GM19043 (cell line): ENCODE measurements at regions not wholly inside any gene's neighbourhood (a gene's known extent, or its start where the extent isn't known, plus 50 kb on each side); places are given as distances from the start of the nearest gene placed in this dataset.
"Not testable (repeated sequence)": the region's sequence is repeated elsewhere in the genome, so short reads cannot be mapped to it uniquely, and the experiment has no call there.

Source experiments
- ATAC-seq: cut with Tn5 transposase; IDR thresholded peaks from one replicate; pipeline ENCODE4 v1.9.1; 2021; ENCODE audit warnings: low read depth; ENCODE audit not compliant: unreplicated experiment

DNA sequence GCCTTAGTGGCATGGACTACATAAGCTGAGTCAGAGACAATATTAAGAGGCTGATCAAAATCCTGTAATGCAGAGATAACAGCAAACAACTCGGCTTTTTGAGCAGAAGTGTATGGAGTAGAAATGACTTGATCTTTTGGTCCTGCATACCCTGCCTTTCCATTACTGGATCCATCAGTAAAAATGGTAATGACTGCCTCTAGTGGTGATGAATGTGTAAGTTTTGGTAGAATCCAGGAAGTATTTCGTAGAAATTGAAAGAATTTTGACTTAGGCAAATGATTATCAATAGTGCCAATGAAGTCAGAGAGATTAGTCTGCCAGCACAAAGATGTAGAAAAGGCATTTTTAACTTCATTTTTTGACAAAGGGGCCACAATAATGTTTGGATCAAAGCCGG is 146.4 kb upstream of the API5 start:
- ATAC-seq: not testable (repeated sequence)

GRCh38 chr11:43168241-43168640 is 143.6 kb upstream of the API5 start:
- not testable (repeated sequence) for ATAC-seq

- ATAC-seq: no peak
Measured at GRCh38 chr11:43172477-43172876, 139.3 kb upstream of the API5 start.

DNA sequence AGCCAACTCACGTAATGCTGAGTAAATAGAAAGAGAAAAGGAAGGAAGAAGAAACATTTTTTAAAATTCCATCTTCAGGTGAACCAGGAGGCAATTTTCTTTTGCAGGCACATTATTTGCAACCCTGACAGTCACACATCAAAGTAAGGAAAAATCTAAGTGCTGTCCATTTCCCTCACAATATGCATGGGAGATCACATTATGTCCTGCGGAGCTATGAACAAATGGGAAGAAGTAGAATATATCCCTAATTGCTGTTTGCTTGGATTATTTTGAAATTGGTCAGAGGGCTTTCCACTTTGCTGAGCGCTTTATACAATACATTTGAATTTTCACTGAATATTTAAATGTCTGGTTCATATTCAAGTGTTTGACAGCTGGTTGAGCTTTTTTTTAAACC is 133.8 kb upstream of the API5 start:
- ATAC-seq: no peak

DNA sequence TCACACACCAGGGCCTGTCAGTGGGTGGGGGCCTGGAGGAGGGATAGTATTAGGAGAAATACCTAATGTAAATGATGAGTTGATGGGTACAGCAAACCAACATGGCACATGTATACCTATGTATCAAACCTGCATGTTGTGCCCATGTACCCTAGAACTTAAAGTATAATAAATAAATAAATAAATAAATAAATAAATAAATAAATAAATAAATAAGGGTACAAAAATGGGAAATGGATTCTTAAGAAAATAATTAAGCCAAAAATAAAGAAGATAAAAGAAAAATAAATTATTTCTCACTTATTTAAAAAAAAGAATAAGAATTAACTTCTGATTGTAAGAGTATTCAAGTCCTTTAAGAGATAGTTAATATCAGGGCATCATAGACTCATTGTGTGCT is 117.3 kb upstream of the API5 start:
- ATAC-seq: not testable (repeated sequence)

DNA sequence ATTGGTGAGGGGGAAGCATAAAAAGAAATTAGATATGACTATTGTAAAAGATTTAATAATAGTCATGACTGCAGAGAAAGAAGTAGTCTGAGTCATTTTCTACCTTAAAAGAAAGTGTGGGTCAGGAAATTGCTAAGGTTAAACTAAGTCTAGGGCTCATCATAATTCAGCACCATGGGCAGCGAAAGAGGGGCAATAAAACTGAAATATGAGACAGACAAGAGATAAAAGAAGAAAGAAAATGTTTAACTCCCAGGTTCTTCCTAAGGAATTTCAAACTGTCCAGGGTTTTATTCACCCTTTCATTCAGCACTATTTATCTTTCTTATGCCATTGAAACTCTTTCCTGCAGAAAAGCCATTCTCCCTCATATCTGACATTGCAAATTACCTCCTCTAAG is 114.4 kb upstream of the API5 start:
- no peak for ATAC-seq

DNA sequence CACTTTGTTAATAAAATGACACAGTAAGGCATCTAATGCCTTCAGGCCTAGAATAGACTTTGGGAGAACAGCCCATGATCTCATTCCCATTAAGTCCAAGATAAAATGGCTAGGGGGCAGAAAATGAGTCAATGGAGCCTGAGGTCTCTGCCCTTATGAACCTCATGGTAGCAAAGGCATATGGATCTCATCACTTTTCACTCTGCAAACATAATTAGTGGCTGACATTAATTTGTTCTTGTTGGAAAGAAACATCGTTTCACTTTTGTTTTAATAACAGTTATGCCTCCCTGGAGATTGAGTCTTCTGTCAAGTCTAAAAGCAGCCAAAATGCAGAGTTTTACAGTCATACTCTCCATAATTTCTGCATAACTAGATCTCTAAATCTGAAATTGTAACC is 111.8 kb upstream of the API5 start:
- ATAC-seq: no peak

DNA sequence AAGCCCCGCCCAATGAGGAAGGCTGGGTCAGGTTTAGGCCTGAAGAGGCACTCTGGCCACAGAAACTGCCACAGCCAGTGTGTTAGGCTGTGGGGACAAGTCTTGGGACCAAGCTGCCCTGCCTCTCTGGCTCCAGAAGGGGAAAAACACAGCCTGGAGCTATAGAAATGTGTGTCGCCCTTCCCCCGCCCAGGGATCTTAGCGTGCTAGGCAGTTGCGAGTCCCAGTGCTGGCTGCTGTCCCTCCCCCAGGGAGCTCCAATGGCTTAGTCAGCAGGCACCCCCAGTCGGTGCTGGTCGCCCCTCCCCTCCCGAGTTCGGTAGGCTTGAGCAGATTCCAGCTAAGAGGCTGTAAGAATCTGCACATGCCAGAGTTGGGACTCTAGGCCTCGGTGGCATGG is 99.5 kb upstream of the API5 start:
- no peak for ATAC-seq

GRCh38 chr11:43214471-43214870 is 97.3 kb upstream of the API5 start:
- ATAC-seq: no peak

DNA sequence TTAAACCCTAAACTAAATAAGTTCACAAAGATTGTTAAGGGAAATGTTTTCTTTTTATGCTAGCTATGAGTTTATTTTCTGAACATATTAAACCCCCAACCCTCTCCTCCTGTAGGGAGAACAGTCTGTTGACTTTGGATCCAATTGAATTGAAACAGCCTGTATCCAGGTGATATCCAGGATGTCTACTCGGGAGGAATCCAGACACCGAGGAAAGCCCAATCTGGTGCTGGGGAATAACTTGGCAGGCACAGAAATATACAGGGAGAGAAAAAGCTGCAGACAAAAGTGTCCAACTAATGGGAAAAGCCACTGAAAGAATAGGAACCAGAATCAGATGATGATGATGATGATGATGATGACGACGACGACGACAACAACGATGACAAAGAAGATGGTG is 93.9 kb upstream of the API5 start:
- ATAC-seq: no peak

- no peak for ATAC-seq
Measured at GRCh38 chr11:43222215-43222614, 89.6 kb upstream of the API5 start.

- no peak for ATAC-seq
Measured at GRCh38 chr11:43223026-43223425, 88.8 kb upstream of the API5 start.

GRCh38 chr11:43234881-43235280 is 76.9 kb upstream of the API5 start:
- no peak for ATAC-seq

GRCh38 chr11:43238341-43238740 is 73.5 kb upstream of the API5 start:
- no peak for ATAC-seq

DNA sequence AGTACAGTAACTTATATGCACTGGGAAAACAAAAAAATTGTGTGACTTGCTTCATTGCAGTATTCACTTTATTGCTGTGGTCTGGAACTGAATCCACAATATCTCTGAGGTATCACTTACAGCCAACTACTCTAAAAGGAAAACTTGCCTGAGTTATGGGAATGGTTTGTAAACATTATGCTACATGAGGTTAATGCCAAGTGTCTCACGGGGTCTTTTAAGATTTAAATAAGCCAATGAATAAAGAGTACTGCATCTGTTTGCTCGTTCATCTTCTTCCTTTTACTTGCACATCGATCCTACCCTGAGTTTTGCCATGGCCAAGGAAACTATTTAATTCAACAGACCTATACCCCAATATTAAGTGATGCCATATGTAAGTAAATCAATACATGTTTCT is 72.0 kb upstream of the API5 start:
- ATAC-seq: no peak

DNA sequence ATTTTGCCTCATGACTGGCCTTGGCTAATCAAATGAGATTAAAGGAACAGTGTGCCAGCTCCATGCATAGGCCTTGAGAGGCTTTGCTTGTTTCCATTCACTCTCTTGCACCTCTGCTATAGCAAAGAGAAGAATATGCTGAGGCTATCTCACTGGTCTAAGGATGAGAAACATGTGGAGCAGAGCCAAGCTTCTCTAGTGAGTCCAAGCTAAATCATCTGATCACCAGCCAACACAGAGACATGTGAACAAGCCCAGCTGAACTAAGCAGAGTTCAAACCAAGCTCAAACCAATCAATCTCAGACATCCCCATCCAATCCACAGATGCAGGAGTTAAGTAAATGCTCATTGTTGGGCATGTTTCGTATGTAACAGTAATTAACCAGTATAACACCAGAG is 69.4 kb upstream of the API5 start:
- no peak for ATAC-seq

DNA sequence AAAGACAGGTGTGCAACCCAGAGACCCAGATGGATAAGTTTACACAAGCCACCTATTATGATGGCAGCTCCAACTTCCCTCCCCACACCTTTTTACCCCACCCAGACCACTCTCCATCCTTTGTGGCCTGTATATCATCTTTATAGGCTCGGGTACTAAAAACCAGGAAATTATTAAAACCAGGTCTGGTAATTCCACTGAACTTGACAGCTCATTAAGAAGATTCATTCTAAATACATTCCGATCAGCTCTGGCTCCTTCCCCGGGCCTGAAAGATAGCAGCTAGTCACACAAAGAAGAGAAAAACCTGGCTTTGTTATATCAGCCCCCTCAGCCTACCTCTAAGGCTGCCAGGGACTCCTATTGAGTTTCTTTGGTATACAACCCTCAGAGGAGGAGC is 67.9 kb upstream of the API5 start:
- no peak for ATAC-seq

- no peak for ATAC-seq
Measured at GRCh38 chr11:43245466-43245865, 66.3 kb upstream of the API5 start.

DNA sequence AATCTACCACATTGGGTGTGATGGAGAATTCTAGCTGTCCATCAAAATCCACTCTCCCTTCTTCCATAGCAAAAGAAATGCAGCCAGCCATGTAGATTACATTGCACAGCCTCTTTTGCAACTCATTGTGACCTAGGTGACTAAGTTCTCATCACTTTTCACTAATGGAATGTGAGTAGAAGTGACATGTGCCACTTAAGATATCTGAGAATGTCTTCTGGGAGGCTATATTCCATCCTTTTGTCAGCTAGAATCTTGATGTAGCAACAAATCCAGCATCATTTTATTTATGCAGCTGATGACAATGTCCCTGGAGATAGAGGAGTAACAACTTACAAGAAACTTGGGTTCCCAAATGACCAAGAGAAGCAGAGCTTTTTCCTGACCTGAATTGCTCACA is 61.5 kb upstream of the API5 start:
- ATAC-seq: no peak

GRCh38 chr11:43261775-43262174 is 50.0 kb upstream of the API5 start:
- ATAC-seq: no peak
